DOHH2 (cell line): ENCODE measurements at regions not wholly inside any gene's neighbourhood (a gene's known extent, or its start where the extent isn't known, plus 50 kb on each side); places are given as distances from the start of the nearest gene placed in this dataset.

Source experiments
- H3F3A ChIP-seq: fragments of 200-600 bp; sonication (generic), shearing (Covaris generic); 2 replicates; pipeline ENCODE4 v1.6.0; 2016; ENCODE audit warnings: antibody characterized with exemption, mild to moderate bottlenecking; ENCODE audit not compliant: control insufficient read depth, insufficient read depth
- H3K27ac ChIP-seq: fragments of 200-600 bp; sonication (generic); 2 replicates; pipeline ENCODE4 v1.5.1; 2014; ENCODE audit warnings: low read depth, mild to moderate bottlenecking, low read length, moderate library complexity
- H3K27me3 ChIP-seq: fragments of 200-600 bp; sonication (generic); 2 replicates; pipeline ENCODE4 v1.6.1; 2014; ENCODE audit warnings: mild to moderate bottlenecking, low read length, mixed read lengths; ENCODE audit not compliant: control insufficient read depth
- H3K36me3 ChIP-seq: fragments of 200-600 bp; sonication (generic); 2 replicates; pipeline ENCODE4 v1.6.1; 2014; ENCODE audit warnings: mild to moderate bottlenecking, low read length, moderate library complexity, mixed read lengths; ENCODE audit not compliant: control insufficient read depth
- H3K4me1 ChIP-seq: fragments of 200-600 bp; sonication (generic); 2 replicates; pipeline ENCODE4 v1.6.1; 2014; ENCODE audit warnings: mild to moderate bottlenecking, low read length, mixed read lengths; ENCODE audit not compliant: control insufficient read depth
- H3K4me2 ChIP-seq: fragments of 200-600 bp; sonication (generic); 2 replicates; pipeline ENCODE4 v1.6.0; 2014; ENCODE audit warnings: mild to moderate bottlenecking, low read length, moderate library complexity
- H3K4me3 ChIP-seq: fragments of 200-600 bp; sonication (generic); 2 replicates; pipeline ENCODE4 v1.5.1; 2014; ENCODE audit warnings: mild to moderate bottlenecking, low read length, mixed read lengths
- H3K79me2 ChIP-seq: fragments of 200-600 bp; sonication (generic); 2 replicates; pipeline ENCODE4 v1.6.1; 2014; ENCODE audit warnings: mild to moderate bottlenecking, low read length, mixed read lengths; ENCODE audit not compliant: control insufficient read depth
- H3K9me2 ChIP-seq: fragments of 200-600 bp; sonication (generic); replicated peaks from 2 replicates; pipeline ENCODE4 v1.6.1; 2014; ENCODE audit warnings: mild to moderate bottlenecking, low read length, mixed read lengths; ENCODE audit not compliant: control insufficient read depth
- H3K9me3 ChIP-seq: fragments of 200-600 bp; sonication (generic); 2 replicates; pipeline ENCODE4 v1.6.1; 2014; ENCODE audit warnings: antibody characterized with exemption, low read length, mixed read lengths; ENCODE audit not compliant: control insufficient read depth, insufficient read depth
- H4K20me1 ChIP-seq: fragments of 200-600 bp; sonication (generic); 2 replicates; pipeline ENCODE4 v1.6.0; 2014; ENCODE audit warnings: low read depth, mild to moderate bottlenecking, antibody characterized with exemption, low read length, moderate library complexity; ENCODE audit not compliant: control insufficient read depth, insufficient read depth
- CTCF ChIP-seq: fragments of 200-600 bp; sonication (generic); IDR thresholded peaks from one replicate; pipeline ENCODE4 v1.5.1; 2014; ENCODE audit warnings: antibody characterized with exemption, mild to moderate bottlenecking, low read depth, low read length; ENCODE audit not compliant: poor library complexity, severe bottlenecking
- EZH2phosphoT487 ChIP-seq: fragments of 200-600 bp; sonication (generic); IDR thresholded peaks from 2 replicates; pipeline ENCODE4 v1.6.1; 2017; ENCODE audit warnings: borderline replicate concordance, mild to moderate bottlenecking, antibody characterized with exemption, low read length, moderate library complexity, mixed read lengths

GRCh38 chr1:219463636-219464035 is 149.3 kb downstream of the ZC3H11B start:
- peaks cover 21% of the 10 kb centered on the region for H3K4me1 ChIP-seq

DNA sequence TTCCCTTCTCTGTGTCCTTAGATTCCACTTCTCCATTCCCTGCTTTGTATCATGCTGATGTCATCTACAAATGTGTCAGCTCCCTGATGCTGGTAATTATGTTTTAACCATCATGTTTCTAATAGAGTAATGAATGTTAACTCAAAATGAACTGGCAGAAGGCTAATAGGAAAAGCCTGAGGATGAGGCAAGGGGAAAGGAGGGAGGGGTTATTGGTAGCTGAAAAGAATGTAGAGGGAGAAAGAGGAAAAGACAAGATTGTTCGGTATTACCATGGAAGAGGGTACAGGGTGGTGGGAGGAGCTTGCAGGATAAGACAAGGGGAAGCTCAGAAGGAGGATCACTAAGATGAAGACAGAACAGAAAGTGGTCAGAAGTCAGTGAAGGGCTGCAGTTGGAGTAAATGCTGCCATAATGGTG is 150.9 kb downstream of the ZC3H11B start:
- Histone ChIP-seq H3K9me2 (no peaks in the 10 kb centered on the region), H3K9me3 (no peaks in the 10 kb centered on the region), H4K20me1 (no peaks in the 10 kb centered on the region), H3K27me3 (peaks cover 9% of the 10 kb centered on the region), H3K27ac (no peak overlapping the region), H3K36me3 (no peaks in the 10 kb centered on the region), H3K4me1 (peaks cover 21% of the 10 kb centered on the region), H3K4me3 (no peak overlapping the region), H3K4me2 (no peak overlapping the region), H3K79me2 (no peaks in the 10 kb centered on the region), H3F3A (no peaks in the 10 kb centered on the region)
- TF ChIP-seq EZH2phosphoT487 (no peak), CTCF (no peak)

More at GRCh38 chr1:219463636-219464035, 149.3 kb downstream of the ZC3H11B start:
- no peaks in the 10 kb centered on the region for H3K9me2 ChIP-seq
- TF ChIP-seq CTCF, result no peak
- TF ChIP-seq EZH2phosphoT487, result no peak
- H4K20me1 ChIP-seq, result no peaks in the 10 kb centered on the region
- no peaks in the 10 kb centered on the region for H3K9me3 ChIP-seq
- H3F3A ChIP-seq, result no peaks in the 10 kb centered on the region
- no peaks in the 10 kb centered on the region for H3K79me2 ChIP-seq
- no peaks in the 10 kb centered on the region for H3K36me3 ChIP-seq
- H3K27ac ChIP-seq, result no peak overlapping the region
- peaks cover 9% of the 10 kb centered on the region for H3K27me3 ChIP-seq
- no peak overlapping the region for H3K4me2 ChIP-seq
- H3K4me3 ChIP-seq, result no peak overlapping the region

DNA sequence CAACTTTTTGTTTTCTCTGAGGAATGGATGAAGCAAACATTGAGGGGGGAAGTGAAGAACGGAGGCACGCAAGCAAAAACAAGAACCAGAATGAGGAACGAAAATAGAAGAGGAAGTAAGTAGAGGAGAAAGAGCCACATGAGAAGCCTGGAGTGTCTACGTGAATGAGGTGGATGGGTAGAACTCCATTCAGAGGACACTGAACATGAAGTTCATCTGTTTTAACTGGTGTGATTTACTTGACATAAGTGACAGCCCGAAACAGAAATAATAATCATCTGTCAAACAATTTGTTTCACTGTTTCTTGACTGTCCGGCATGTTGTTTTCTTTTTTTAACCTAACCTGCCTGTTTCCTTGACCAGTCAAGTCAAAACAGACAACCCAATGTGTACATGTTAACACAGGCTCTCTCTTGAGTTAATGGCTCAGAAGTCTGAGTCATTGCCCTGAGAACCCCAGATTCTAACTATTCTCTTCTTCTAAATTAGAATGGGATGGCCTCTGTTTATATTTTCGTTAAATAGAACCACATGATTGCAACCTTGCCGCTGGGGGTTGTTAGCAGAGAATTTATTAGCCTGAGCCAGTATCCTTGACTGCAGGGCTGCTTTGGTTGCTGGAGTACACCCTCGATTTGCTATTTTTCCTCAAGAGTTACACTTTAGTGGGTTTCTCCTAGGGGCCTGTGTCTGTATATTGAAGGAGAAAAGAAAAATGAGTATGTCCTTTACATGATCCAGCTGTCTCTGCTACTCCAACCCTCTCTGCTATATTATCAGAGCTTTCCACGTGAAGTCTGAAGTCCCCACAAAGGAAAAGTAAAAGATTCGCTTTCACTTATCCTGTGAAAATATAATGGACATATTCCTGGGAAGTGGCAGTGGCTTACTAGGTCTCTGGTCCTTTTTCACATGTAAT is 151.7 kb downstream of the ZC3H11B start:
- Histone ChIP-seq H4K20me1 (no peaks in the 10 kb centered on the region), H3K4me1 (peaks cover 21% of the 10 kb centered on the region), H3K36me3 (no peaks in the 10 kb centered on the region), H3K9me3 (no peaks in the 10 kb centered on the region), H3K79me2 (no peaks in the 10 kb centered on the region), H3F3A (no peaks in the 10 kb centered on the region), H3K4me3 (peak overlapping the region; percentile 15), H3K9me2 (no peaks in the 10 kb centered on the region), H3K27me3 (peaks cover 5% of the 10 kb centered on the region), H3K27ac (peak overlapping the region; percentile 22; the same call in 1 of the 2 replicates), H3K4me2 (peak overlapping the region; percentile 38)
- TF ChIP-seq CTCF (no peak), EZH2phosphoT487 (no peak)
